ENCODE measurements at regions not wholly inside any gene's neighbourhood (a gene's known extent, or its start where the extent isn't known, plus 50 kb on each side); places are given as distances from the start of the nearest gene placed in this dataset.

GRCh38 chr13:26820871-26821270 is 60.3 kb upstream of the GPR12 start:
- TF ChIP-seq CTCF (IDR thresholded peaks at IDR 0.05; ENCODE audit: low read depth, low read length, poor library complexity, severe bottlenecking) = no peak
- no peak for TF ChIP-seq EZH2phosphoT487 (IDR thresholded peaks at IDR 0.05; ENCODE audit: borderline replicate concordance, low read length)

Measured in DOHH2 (cell line).